ENCODE measurements at regions not wholly inside any gene's neighbourhood (a gene's known extent, or its start where the extent isn't known, plus 50 kb on each side); places are given as distances from the start of the nearest gene placed in this dataset.
A peak's percentile ranks its signal among the peaks of the same experiment; 100 is the strongest.

DNA sequence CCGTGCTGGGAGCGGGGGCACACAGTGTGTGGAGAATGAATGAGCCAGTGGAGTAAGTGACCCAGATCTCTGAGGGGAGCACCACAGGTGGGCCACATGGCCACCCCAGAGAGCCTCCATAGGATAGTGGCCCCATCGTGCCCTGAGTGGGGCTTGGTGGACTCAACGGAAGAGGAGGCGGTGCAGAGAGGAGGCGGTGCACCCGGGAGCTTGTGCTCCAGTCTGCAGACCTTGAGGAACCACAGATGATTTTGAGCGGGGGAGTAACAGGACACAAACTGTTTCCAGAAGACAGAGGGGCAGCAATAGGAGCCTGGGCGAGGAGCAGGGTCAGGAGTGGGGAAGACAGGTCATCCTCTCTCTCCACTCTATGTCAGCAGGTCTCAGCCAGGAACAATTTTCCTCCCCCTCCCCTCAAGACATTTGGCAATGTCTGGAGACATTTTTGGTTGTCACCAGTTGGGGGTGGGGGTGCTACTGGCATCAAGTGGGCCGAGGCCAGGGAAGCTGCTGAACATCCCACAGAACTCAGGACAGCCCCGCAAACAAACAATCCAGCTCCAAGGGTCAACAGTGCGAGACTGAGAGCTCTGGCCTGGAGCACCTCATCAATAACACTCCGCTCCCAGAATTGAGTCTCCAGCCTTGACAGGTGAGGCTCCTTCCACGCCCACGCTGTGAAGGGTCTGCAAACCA, 182.2 kb downstream of the USP12 start:
- Histone ChIP-seq H3K27me3 (peaks cover 8% of the 10 kb centered on the region), H3K9me3 (replicated peaks in 1 of 3) (no peaks in the 10 kb centered on the region), H3K4me3 (no peak overlapping the region), H3K36me3 (replicated peaks in 1 of 2) (no peaks in the 10 kb centered on the region), H3K27ac (no peak overlapping the region), H3K4me1 (replicated peaks in 1 of 2) (peaks cover 0 to 6% of the 10 kb centered on the region in 2 donors)
- no peak for TF ChIP-seq POLR2A (IDR thresholded peaks at IDR 0.05)
- TF ChIP-seq CTCF (IDR thresholded peaks at IDR 0.05) = no peak
- intact Hi-C loops (cut with DNase I) = loop anchor here (5.0 to 10.0 kb wide), 5 partner anchors 183 to 995 kb away; partner anchors contain the start of genes RASL11A (in 2 of the 2), URAD (in 1 of the 2) and USP12 (in 1 of the 2)
- 61 to 71% (median 70%) methylated on average over 14 to 15 of the region's 15 CpGs for WGBS, 4 donors
- DNase-seq = no peak

DNA sequence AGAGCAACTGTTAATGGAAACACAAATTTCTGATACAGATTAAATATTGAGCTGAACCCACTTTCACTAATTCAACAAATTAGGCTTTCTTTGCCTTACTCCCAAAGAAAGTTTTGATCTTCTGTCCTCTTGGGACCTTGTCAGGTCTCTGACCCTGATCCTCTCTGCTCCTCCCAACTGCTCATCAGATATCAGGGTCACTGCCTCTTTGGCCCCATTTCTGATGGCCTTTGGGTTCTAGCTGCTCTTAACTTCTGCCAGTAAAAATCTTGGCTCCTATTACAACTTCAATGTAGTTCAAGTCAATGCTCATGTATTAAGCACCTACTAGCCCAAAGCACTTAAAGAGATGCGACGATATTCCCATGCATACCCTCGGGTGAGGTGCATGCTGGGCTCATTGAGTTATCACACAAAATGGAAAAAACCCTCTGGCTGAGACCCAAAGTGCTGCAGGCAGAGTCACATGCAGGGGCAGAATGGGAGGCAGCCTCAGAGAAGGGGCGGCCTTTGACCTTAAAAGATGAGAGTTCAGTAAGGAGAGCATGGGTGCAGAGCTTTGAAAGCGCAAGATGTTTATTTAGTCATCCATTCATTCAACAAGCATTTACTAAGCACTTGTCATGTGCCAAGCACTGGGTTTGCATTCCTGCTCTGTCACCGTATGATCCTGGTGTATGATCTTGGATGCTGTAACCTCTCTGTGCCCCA, 183.4 kb downstream of the USP12 start:
- intact Hi-C loops (cut with DNase I) = loop anchor here (5.0 to 10.0 kb wide), 5 partner anchors 184 to 997 kb away; partner anchors contain the start of genes RASL11A (in 2 of the 2), URAD (in 1 of the 2) and USP12 (in 1 of the 2)
- no peak overlapping the region for H3K27ac ChIP-seq

GRCh38 chr13:26987486-26988013, 184.1 kb downstream of the USP12 start:
- H3K27me3 ChIP-seq = peaks cover 8% of the 10 kb centered on the region
- H3K4me1 ChIP-seq (replicated peaks in 1 of 2) = peaks cover 0 to 6% of the 10 kb centered on the region in 2 donors
- intact Hi-C loops (cut with DNase I) = loop anchor here (5.0 to 10.0 kb wide), 5 partner anchors 185 to 997 kb away; partner anchors contain the start of genes RASL11A (in 2 of the 2), URAD (in 1 of the 2) and USP12 (in 1 of the 2)
- H3K4me3 ChIP-seq = no peak overlapping the region
- DNase-seq = peak in 1 of 7 donors; percentile 16
- TF ChIP-seq POLR2A (IDR thresholded peaks at IDR 0.05) = no peak
- no peak for TF ChIP-seq CTCF (IDR thresholded peaks at IDR 0.05)
- H3K9me3 ChIP-seq (replicated peaks in 1 of 3) = no peaks in the 10 kb centered on the region
- no peak overlapping the region for H3K27ac ChIP-seq
- 62 to 69% (median 66%) methylated on average over 8 to 10 of the region's 10 CpGs for WGBS, 4 donors
- no peaks in the 10 kb centered on the region for H3K36me3 ChIP-seq (replicated peaks in 1 of 2)

More for the DNA sequence above, 183.4 kb downstream of the USP12 start:
- Histone ChIP-seq H3K4me3 (no peak overlapping the region), H3K36me3 (replicated peaks in 1 of 2) (no peaks in the 10 kb centered on the region), H3K27me3 (peaks cover 8% of the 10 kb centered on the region), H3K9me3 (replicated peaks in 1 of 3) (no peaks in the 10 kb centered on the region), H3K4me1 (replicated peaks in 1 of 2) (peaks cover 0 to 6% of the 10 kb centered on the region in 2 donors)
- no peak for TF ChIP-seq POLR2A (IDR thresholded peaks at IDR 0.05)
- DNase-seq = no peak
- 80 to 85% (median 81%) methylated on average over 6 of the region's 6 CpGs for WGBS, 4 donors

DNA sequence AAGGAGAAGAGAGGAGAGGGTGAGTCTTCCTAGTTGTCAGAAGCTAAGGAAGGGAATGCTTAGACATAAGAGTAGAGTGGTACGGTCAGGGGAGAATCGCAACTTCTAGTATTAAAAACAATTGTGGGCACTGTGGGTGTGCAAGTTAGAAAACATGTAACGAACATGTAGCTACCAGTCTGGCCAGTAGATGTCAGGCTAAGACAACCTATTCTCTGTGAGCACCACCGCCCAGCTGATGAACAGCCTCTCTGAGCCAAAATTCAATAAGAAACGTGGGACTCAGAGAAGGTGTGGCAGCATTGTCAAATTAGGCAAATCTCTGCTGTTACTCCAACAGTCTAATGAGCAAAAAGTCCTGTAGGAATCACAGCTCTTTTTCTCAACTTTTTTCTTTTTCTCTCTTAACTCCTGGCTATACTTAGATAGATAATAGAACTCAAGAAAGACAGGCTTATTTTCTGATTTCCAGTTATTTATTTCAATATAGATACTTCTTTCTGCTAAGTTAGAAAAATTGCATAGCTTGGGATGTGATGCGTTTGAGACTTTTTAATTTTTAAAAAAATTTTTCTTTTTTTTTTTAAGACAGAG, 186.2 kb downstream of the USP12 start:
- Histone ChIP-seq H3K36me3 (replicated peaks in 1 of 2) (no peaks in the 10 kb centered on the region), H3K27ac (no peak overlapping the region), H3K9me3 (replicated peaks in 1 of 3) (no peaks in the 10 kb centered on the region), H3K4me3 (no peak overlapping the region), H3K4me1 (replicated peaks in 1 of 2) (no peaks in the 10 kb centered on the region), H3K27me3 (peaks cover 8% of the 10 kb centered on the region)
- 6 to 7% (median 6%) methylated on average over 6 of the region's 6 CpGs for WGBS, 4 donors
- intact Hi-C loops (cut with DNase I) = loop anchor here (2.0 to 10.0 kb wide), 6 partner anchors 187 to 999 kb away; partner anchors contain the start of genes RASL11A (in 2 of the 2), URAD (in 1 of the 2) and USP12 (in 1 of the 2)
- TF ChIP-seq POLR2A (IDR thresholded peaks at IDR 0.05) (no peak), CTCF (IDR thresholded peaks at IDR 0.05) (peak; percentile 50 to 94 (median 88))
- DNase-seq = peak; percentile 59 to 91 (median 74)

All from adrenal gland (tissue), 9 donors.